Suprapubic skin (tissue), 4 donors: ENCODE measurements at regions not wholly inside any gene's neighbourhood (a gene's known extent, or its start where the extent isn't known, plus 50 kb on each side); places are given as distances from the start of the nearest gene placed in this dataset.

Source experiments
- DNase-seq, 2 donors: peaks; one replicate each; pipeline ENCODE4 v3.0.0-alpha.2; 2019; ENCODE audit warnings: low spot score in 2 of 2
- H3K27ac ChIP-seq: fragments of 200-600 bp; sonication (generic); one replicate; pipeline ENCODE4 v1.5.1; 2019
- H3K27me3 ChIP-seq: fragments of 200-600 bp; sonication (generic); one replicate; pipeline ENCODE4 v1.5.1; 2019
- H3K36me3 ChIP-seq: fragments of 200-600 bp; sonication (generic); one replicate; pipeline ENCODE4 v1.5.1; 2019
- H3K4me1 ChIP-seq: fragments of 200-600 bp; sonication (generic); one replicate; pipeline ENCODE4 v1.5.1; 2019
- H3K4me3 ChIP-seq: fragments of 200-600 bp; sonication (generic); one replicate; pipeline ENCODE4 v1.5.1; 2019; ENCODE audit warnings: mild to moderate bottlenecking
- H3K9me3 ChIP-seq: fragments of 200-600 bp; sonication (generic); one replicate; pipeline ENCODE4 v1.5.1; 2019
- CTCF ChIP-seq, 2 donors: fragments of 200-600 bp in 1 of 2; fragments of 450-650 bp in 1 of 2; sonication (generic) in 1 of 2; IDR thresholded peaks; one replicate each; pipeline ENCODE4 v1.5.1; 2016 to 2019; ENCODE audit warnings: antibody characterized with exemption in 2 of 2, mild to moderate bottlenecking in 1 of 2, moderate library complexity in 1 of 2
- EP300 ChIP-seq: sonication (generic); formaldehyde crosslinking; IDR thresholded peaks from one replicate; pipeline ENCODE4 v1.6.1; 2017; ENCODE audit warnings: antibody characterized with exemption
- POLR2A ChIP-seq, 2 donors: fragments of 450-650 bp; IDR thresholded peaks; one replicate each; pipeline ENCODE4 v1.6.1; 2017; ENCODE audit warnings: antibody characterized with exemption in 2 of 2, mild to moderate bottlenecking in 2 of 2, moderate library complexity in 2 of 2
- POLR2AphosphoS5 ChIP-seq, 3 donors: sonication (generic); formaldehyde crosslinking; IDR thresholded peaks; one replicate each; pipeline ENCODE4 v1.6.1; 2017; ENCODE audit warnings: antibody characterized with exemption in 3 of 3
- WGBS: methylation state at CpG from one replicate; pipeline ENCODE4 v1.1.5; 2018; 5-methylcytosine and 5-hydroxymethylcytosine counted together

GRCh38 chr10:60666221-60666620, 112.1 kb upstream of the CDK1 start:
- Histone ChIP-seq H3K27ac (no peak overlapping the region), H3K9me3 (no peaks in the 10 kb centered on the region), H3K27me3 (no peaks in the 10 kb centered on the region), H3K4me3 (no peak overlapping the region), H3K4me1 (no peaks in the 10 kb centered on the region), H3K36me3 (no peaks in the 10 kb centered on the region)
- 67% methylated on average over 2 of the region's 2 CpGs for WGBS
- TF ChIP-seq EP300 (no peak), CTCF (IDR thresholded peaks at IDR 0.05) (no peak), POLR2A (IDR thresholded peaks at IDR 0.05) (no peak), POLR2AphosphoS5 (IDR thresholded peaks at IDR 0.05) (no peak)
- no peak for DNase-seq

DNA sequence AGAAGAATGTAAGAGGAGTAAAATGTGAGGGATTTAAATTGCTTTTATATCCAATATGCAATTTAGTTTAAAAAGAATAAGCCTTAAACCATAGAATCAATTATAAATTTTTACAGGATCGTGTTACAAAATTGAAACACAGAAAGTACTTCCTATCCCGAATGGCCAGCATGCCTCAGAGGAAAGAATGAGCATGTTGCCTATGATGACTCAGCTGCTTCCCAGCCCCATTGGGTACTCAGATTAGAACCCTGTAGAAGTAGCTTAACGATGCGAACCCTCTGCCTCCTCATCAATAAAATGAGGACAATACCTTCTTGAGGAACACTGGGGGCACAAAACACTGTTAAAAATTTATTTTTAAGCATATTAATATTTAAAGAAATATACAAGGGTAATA, 113.4 kb upstream of the CDK1 start:
- Histone ChIP-seq H3K27ac (no peak overlapping the region), H3K4me1 (no peaks in the 10 kb centered on the region), H3K27me3 (no peaks in the 10 kb centered on the region), H3K9me3 (no peaks in the 10 kb centered on the region), H3K4me3 (no peak overlapping the region), H3K36me3 (no peaks in the 10 kb centered on the region)
- no peak for TF ChIP-seq CTCF (IDR thresholded peaks at IDR 0.05)
- no peak for DNase-seq
- WGBS = 59% methylated on average over 4 of the region's 4 CpGs

- Histone ChIP-seq H3K36me3 (no peaks in the 10 kb centered on the region), H3K4me3 (no peak overlapping the region), H3K9me3 (no peaks in the 10 kb centered on the region), H3K27me3 (no peaks in the 10 kb centered on the region), H3K4me1 (no peaks in the 10 kb centered on the region), H3K27ac (no peak overlapping the region)
- TF ChIP-seq EP300 (no peak), POLR2A (IDR thresholded peaks at IDR 0.05) (no peak), POLR2AphosphoS5 (IDR thresholded peaks at IDR 0.05) (no peak), CTCF (IDR thresholded peaks at IDR 0.05) (no peak)
- DNase-seq = no peak
- 62% methylated on average over 7 of the region's 7 CpGs for WGBS
Measured at GRCh38 chr10:60663850-60664249, 114.4 kb upstream of the CDK1 start.

DNA sequence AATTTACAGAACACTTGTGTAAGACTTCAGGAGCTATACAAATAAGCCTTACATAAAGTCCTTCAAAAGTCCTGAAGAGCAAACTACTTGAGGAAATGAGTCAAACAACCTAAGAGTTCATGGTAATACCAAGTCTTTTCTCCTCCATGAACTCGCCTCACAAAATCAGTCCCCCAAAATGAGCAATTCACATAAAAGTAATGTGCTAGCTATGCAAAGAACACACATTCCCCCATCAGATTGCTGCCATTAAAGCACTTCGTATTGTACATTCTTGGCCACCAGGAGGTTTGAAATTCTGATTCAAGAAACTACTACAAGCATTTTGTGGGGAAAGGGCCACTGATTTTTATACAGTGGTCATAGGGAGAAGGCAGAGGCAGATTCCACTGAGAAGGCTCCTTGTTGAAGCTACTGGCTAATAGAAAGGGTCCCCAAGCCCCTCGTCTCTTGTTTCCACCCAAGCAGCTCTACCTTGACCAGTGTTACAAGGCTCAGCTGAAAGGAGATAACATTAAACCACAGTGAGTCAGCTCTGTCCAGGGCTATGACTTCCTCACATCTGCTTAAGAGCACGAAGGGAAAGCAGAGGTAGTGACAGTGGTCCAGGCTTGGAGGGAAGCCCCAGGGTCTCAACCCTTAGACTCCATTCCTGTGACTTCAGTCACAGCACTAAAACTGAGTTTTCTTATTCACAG, 115.2 kb upstream of the CDK1 start:
- H3K9me3 ChIP-seq = no peaks in the 10 kb centered on the region
- H3K4me1 ChIP-seq = no peaks in the 10 kb centered on the region
- 85% methylated on average over 4 of the region's 4 CpGs for WGBS
- H3K27me3 ChIP-seq = no peaks in the 10 kb centered on the region
- no peak overlapping the region for H3K4me3 ChIP-seq
- TF ChIP-seq EP300 = no peak
- no peak for TF ChIP-seq CTCF (IDR thresholded peaks at IDR 0.05)
- no peak for TF ChIP-seq POLR2AphosphoS5 (IDR thresholded peaks at IDR 0.05)
- TF ChIP-seq POLR2A (IDR thresholded peaks at IDR 0.05) = no peak
- DNase-seq = no peak
- H3K27ac ChIP-seq = no peak overlapping the region
- no peaks in the 10 kb centered on the region for H3K36me3 ChIP-seq

GRCh38 chr10:60661637-60662036, 116.6 kb upstream of the CDK1 start:
- WGBS = 72% methylated on average over 7 of the region's 7 CpGs
- H3K27ac ChIP-seq = no peak overlapping the region
- no peaks in the 10 kb centered on the region for H3K9me3 ChIP-seq
- H3K27me3 ChIP-seq = no peaks in the 10 kb centered on the region
- no peak for TF ChIP-seq EP300
- no peak for TF ChIP-seq CTCF (IDR thresholded peaks at IDR 0.05)
- TF ChIP-seq POLR2A (IDR thresholded peaks at IDR 0.05) = no peak
- no peak for TF ChIP-seq POLR2AphosphoS5 (IDR thresholded peaks at IDR 0.05)
- DNase-seq = no peak
- no peaks in the 10 kb centered on the region for H3K4me1 ChIP-seq
- H3K36me3 ChIP-seq = no peaks in the 10 kb centered on the region
- H3K4me3 ChIP-seq = no peak overlapping the region
